ENCODE measurements at regions not wholly inside any gene's neighbourhood (a gene's known extent, or its start where the extent isn't known, plus 50 kb on each side); places are given as distances from the start of the nearest gene placed in this dataset.

GRCh38 chr6:56366141-56366852, 118.9 kb upstream of the COL21A1 start:
- no peaks in the 10 kb centered on the region for H3F3A ChIP-seq (ENCODE audit: low read depth)
- TF ChIP-seq EZH2phosphoT487 (IDR thresholded peaks at IDR 0.05; ENCODE audit: borderline replicate concordance) (no peak), CTCF (conservative IDR thresholded peaks at IDR 0.05; ENCODE audit: low read length) (no peak)
- H2AFZ ChIP-seq (ENCODE audit: low read length): no peak overlapping the region
- H3K4me2 ChIP-seq (ENCODE audit: low read depth, low read length, poor library complexity, severe bottlenecking): no peak overlapping the region
- no peaks in the 10 kb centered on the region for H3K9me3 ChIP-seq (ENCODE audit: insufficient read depth, low read depth, low read length)
- H3K9me2 ChIP-seq (replicated peaks; ENCODE audit: low read depth, low read length): no peaks in the 10 kb centered on the region
- no peak overlapping the region for H3K4me3 ChIP-seq (ENCODE audit: low read length, poor library complexity, severe bottlenecking)
- peaks cover 12% of the 10 kb centered on the region for H3K4me1 ChIP-seq (ENCODE audit: insufficient read depth, low read length, poor library complexity, severe bottlenecking)
- no peaks in the 10 kb centered on the region for H4K20me1 ChIP-seq (ENCODE audit: insufficient read depth, low read length, poor library complexity, severe bottlenecking)
- no peaks in the 10 kb centered on the region for H3K79me2 ChIP-seq (ENCODE audit: insufficient read depth, low read length)
- no peak overlapping the region for H3K9ac ChIP-seq (ENCODE audit: low read depth, low read length, poor library complexity, severe bottlenecking)
- no peaks in the 10 kb centered on the region for H3K36me3 ChIP-seq (ENCODE audit: insufficient read depth, low read length)
- no peaks in the 10 kb centered on the region for H3K27me3 ChIP-seq (ENCODE audit: insufficient read depth, low read length, poor library complexity, severe bottlenecking)

- H3K27me3 ChIP-seq (ENCODE audit: insufficient read depth, low read length, poor library complexity, severe bottlenecking): no peaks in the 10 kb centered on the region
- H3K9me3 ChIP-seq (ENCODE audit: insufficient read depth, low read depth, low read length): no peaks in the 10 kb centered on the region
- H3K4me1 ChIP-seq (ENCODE audit: insufficient read depth, low read length, poor library complexity, severe bottlenecking): no peaks in the 10 kb centered on the region
- no peaks in the 10 kb centered on the region for H4K20me1 ChIP-seq (ENCODE audit: insufficient read depth, low read length, poor library complexity, severe bottlenecking)
- H3K36me3 ChIP-seq (ENCODE audit: insufficient read depth, low read length): no peaks in the 10 kb centered on the region
- no peaks in the 10 kb centered on the region for H3F3A ChIP-seq (ENCODE audit: low read depth)
- no peak overlapping the region for H2AFZ ChIP-seq (ENCODE audit: low read length)
- no peak overlapping the region for H3K4me3 ChIP-seq (ENCODE audit: low read length, poor library complexity, severe bottlenecking)
- H3K4me2 ChIP-seq (ENCODE audit: low read depth, low read length, poor library complexity, severe bottlenecking): no peak overlapping the region
- H3K79me2 ChIP-seq (ENCODE audit: insufficient read depth, low read length): no peaks in the 10 kb centered on the region
- no peaks in the 10 kb centered on the region for H3K9me2 ChIP-seq (replicated peaks; ENCODE audit: low read depth, low read length)
- no peak for TF ChIP-seq EZH2phosphoT487 (IDR thresholded peaks at IDR 0.05; ENCODE audit: borderline replicate concordance)
- TF ChIP-seq CTCF (conservative IDR thresholded peaks at IDR 0.05; ENCODE audit: low read length): no peak
- no peak overlapping the region for H3K9ac ChIP-seq (ENCODE audit: low read depth, low read length, poor library complexity, severe bottlenecking)
Measured at GRCh38 chr6:56364827-56365339, 117.5 kb upstream of the COL21A1 start.

GRCh38 chr6:56364431-56364826, 117.0 kb upstream of the COL21A1 start:
- no peaks in the 10 kb centered on the region for H3K9me3 ChIP-seq (ENCODE audit: insufficient read depth, low read depth, low read length)
- no peaks in the 10 kb centered on the region for H3K9me2 ChIP-seq (replicated peaks; ENCODE audit: low read depth, low read length)
- no peaks in the 10 kb centered on the region for H4K20me1 ChIP-seq (ENCODE audit: insufficient read depth, low read length, poor library complexity, severe bottlenecking)
- no peaks in the 10 kb centered on the region for H3K79me2 ChIP-seq (ENCODE audit: insufficient read depth, low read length)
- H3K9ac ChIP-seq (ENCODE audit: low read depth, low read length, poor library complexity, severe bottlenecking): no peak overlapping the region
- no peak overlapping the region for H3K4me2 ChIP-seq (ENCODE audit: low read depth, low read length, poor library complexity, severe bottlenecking)
- H3K4me1 ChIP-seq (ENCODE audit: insufficient read depth, low read length, poor library complexity, severe bottlenecking): no peaks in the 10 kb centered on the region
- H3K4me3 ChIP-seq (ENCODE audit: low read length, poor library complexity, severe bottlenecking): no peak overlapping the region
- H3F3A ChIP-seq (ENCODE audit: low read depth): no peaks in the 10 kb centered on the region
- H3K36me3 ChIP-seq (ENCODE audit: insufficient read depth, low read length): no peaks in the 10 kb centered on the region
- H3K27me3 ChIP-seq (ENCODE audit: insufficient read depth, low read length, poor library complexity, severe bottlenecking): no peaks in the 10 kb centered on the region
- TF ChIP-seq EZH2phosphoT487 (IDR thresholded peaks at IDR 0.05; ENCODE audit: borderline replicate concordance) (no peak), CTCF (conservative IDR thresholded peaks at IDR 0.05; ENCODE audit: low read length) (no peak)
- H2AFZ ChIP-seq (ENCODE audit: low read length): no peak overlapping the region

All from Loucy (cell line).